Astrocyte (in vitro differentiated cells and primary cell): ENCODE measurements at regions not wholly inside any gene's neighbourhood (a gene's known extent, or its start where the extent isn't known, plus 50 kb on each side); places are given as distances from the start of the nearest gene placed in this dataset.

Experiments
- DNase-seq: peaks from one replicate; pipeline ENCODE4 v3.0.0-alpha.2; 2010; ENCODE audit warnings: low read depth
- FAIRE-seq: peaks from 2 replicates; lab custom pipeline; 2011; peaks lifted over from hg19 to GRCh38; lab: Jason Lieb, UNC
- H2AFZ ChIP-seq: 2 replicates; pipeline ENCODE4 v1.6.0; 2012; ENCODE audit warnings: low read depth, low read length, inconsistent platforms
- H3K27ac ChIP-seq: 2 replicates; pipeline ENCODE4 v1.5.1; 2011; ENCODE audit warnings: low read depth, low read length, inconsistent platforms
- H3K27me3 ChIP-seq: 2 replicates; pipeline ENCODE4 v1.6.0; 2011; ENCODE audit warnings: low read length, inconsistent platforms; ENCODE audit not compliant: insufficient read depth
- H3K36me3 ChIP-seq: 2 replicates; pipeline ENCODE4 v1.5.1; 2011; ENCODE audit warnings: low read length, inconsistent platforms; ENCODE audit not compliant: insufficient read depth
- H3K4me1 ChIP-seq: 2 replicates; pipeline ENCODE4 v1.5.1; 2011; ENCODE audit warnings: low read length, inconsistent platforms; ENCODE audit not compliant: insufficient read depth
- H3K4me2 ChIP-seq: 2 replicates; pipeline ENCODE4 v1.6.0; 2012; ENCODE audit warnings: low read length, inconsistent platforms
- H3K4me3 ChIP-seq: 2 replicates; pipeline ENCODE4 v1.5.1; 2011; ENCODE audit warnings: low read depth, mild to moderate bottlenecking, low read length, inconsistent platforms; ENCODE audit not compliant: insufficient read depth
- H3K79me2 ChIP-seq: 2 replicates; pipeline ENCODE4 v1.6.0; 2012; ENCODE audit warnings: mild to moderate bottlenecking, low read length, inconsistent platforms; ENCODE audit not compliant: insufficient read depth
- H3K9ac ChIP-seq: 2 replicates; pipeline ENCODE4 v1.6.0; 2012; ENCODE audit warnings: mild to moderate bottlenecking, low read length, inconsistent platforms
- H3K9me3 ChIP-seq: 2 replicates; pipeline ENCODE4 v1.5.1; 2012; ENCODE audit warnings: low read depth, mild to moderate bottlenecking, low read length, inconsistent platforms; ENCODE audit not compliant: insufficient read depth
- H4K20me1 ChIP-seq: 2 replicates; pipeline ENCODE4 v1.6.0; 2012; ENCODE audit warnings: low read length, inconsistent platforms; ENCODE audit not compliant: insufficient read depth
- H3K27ac Mint-ChIP-seq: one replicate; pipeline ENCODE4 v1.8.0; 2021; ENCODE audit warnings: mild to moderate bottlenecking, mixed read lengths; ENCODE audit not compliant: unreplicated experiment
- H3K27me3 Mint-ChIP-seq: one replicate; pipeline ENCODE4 v1.8.0; 2021; ENCODE audit warnings: low read depth, mixed read lengths; ENCODE audit not compliant: unreplicated experiment
- H3K36me3 Mint-ChIP-seq: one replicate; pipeline ENCODE4 v1.8.0; 2021; ENCODE audit warnings: low read depth, mixed read lengths; ENCODE audit not compliant: unreplicated experiment
- H3K4me1 Mint-ChIP-seq: one replicate; pipeline ENCODE4 v1.8.0; 2021; ENCODE audit warnings: low read depth, mixed read lengths; ENCODE audit not compliant: unreplicated experiment
- H3K4me3 Mint-ChIP-seq: one replicate; pipeline ENCODE4 v1.8.0; 2021; ENCODE audit warnings: mild to moderate bottlenecking, moderate library complexity, mixed read lengths; ENCODE audit not compliant: unreplicated experiment
- H3K9me3 Mint-ChIP-seq: one replicate; pipeline ENCODE4 v1.8.0; 2021; ENCODE audit warnings: mild to moderate bottlenecking, mixed read lengths; ENCODE audit not compliant: unreplicated experiment
- CTCF ChIP-seq: IDR thresholded peaks from 2 replicates; pipeline ENCODE4 v1.5.1; 2011; ENCODE audit warnings: low read depth, mild to moderate bottlenecking, inconsistent platforms, low read length, moderate library complexity; ENCODE audit not compliant: insufficient read depth
- EZH2 ChIP-seq: IDR thresholded peaks from 2 replicates; pipeline ENCODE4 v1.6.1; 2012; ENCODE audit warnings: mild to moderate bottlenecking, low read length, inconsistent platforms; ENCODE audit not compliant: insufficient read depth

- no peak overlapping the region for H3K9ac ChIP-seq
- H4K20me1 ChIP-seq, result no peaks in the 10 kb centered on the region
- no peaks in the 10 kb centered on the region for H3K4me1 ChIP-seq
- Mint-ChIP-seq H3K36me3 (no peaks in the 10 kb centered on the region), H3K27ac (no peak overlapping the region), H3K9me3 (no peaks in the 10 kb centered on the region), H3K4me1 (peaks cover 2% of the 10 kb centered on the region), H3K4me3 (no peak overlapping the region), H3K27me3 (no peaks in the 10 kb centered on the region)
- FAIRE-seq, result no peak
- no peak overlapping the region for H3K4me2 ChIP-seq
- no peak overlapping the region for H3K27ac ChIP-seq
- H3K27me3 ChIP-seq, result no peaks in the 10 kb centered on the region
- H3K9me3 ChIP-seq, result no peaks in the 10 kb centered on the region
- no peak overlapping the region for H2AFZ ChIP-seq
- no peak overlapping the region for H3K4me3 ChIP-seq
- TF ChIP-seq EZH2 (no peak), CTCF (no peak)
- no peaks in the 10 kb centered on the region for H3K79me2 ChIP-seq
- no peak for DNase-seq
- no peaks in the 10 kb centered on the region for H3K36me3 ChIP-seq
These were observed 1469.0 kb downstream of the PCDH7 start for GRCh38 chr4:32189130-32189529.

GRCh38 chr4:32189788-32190187, 1469.6 kb downstream of the PCDH7 start:
- TF ChIP-seq EZH2 (no peak), CTCF (no peak)
- Mint-ChIP-seq H3K4me3 (no peak overlapping the region), H3K9me3 (no peaks in the 10 kb centered on the region), H3K36me3 (no peaks in the 10 kb centered on the region), H3K27me3 (no peaks in the 10 kb centered on the region), H3K27ac (no peak overlapping the region), H3K4me1 (peaks cover 2% of the 10 kb centered on the region)
- Histone ChIP-seq H3K9me3 (no peaks in the 10 kb centered on the region), H2AFZ (no peak overlapping the region), H3K4me3 (no peak overlapping the region), H3K79me2 (no peaks in the 10 kb centered on the region), H3K4me2 (no peak overlapping the region), H3K36me3 (no peaks in the 10 kb centered on the region), H3K4me1 (no peaks in the 10 kb centered on the region), H4K20me1 (no peaks in the 10 kb centered on the region), H3K27me3 (no peaks in the 10 kb centered on the region), H3K27ac (no peak overlapping the region), H3K9ac (no peak overlapping the region)
- FAIRE-seq (no peak), DNase-seq (no peak)

- H3K27ac Mint-ChIP-seq, result no peak overlapping the region
These were observed 1471.8 kb downstream of the PCDH7 start for GRCh38 chr4:32191961-32192360.

More at GRCh38 chr4:32191961-32192360, 1471.8 kb downstream of the PCDH7 start:
- Histone ChIP-seq H3K9ac (no peak overlapping the region), H3K36me3 (no peaks in the 10 kb centered on the region), H2AFZ (no peak overlapping the region), H3K4me2 (no peak overlapping the region), H3K9me3 (no peaks in the 10 kb centered on the region), H3K27ac (no peak overlapping the region), H3K4me3 (no peak overlapping the region), H3K27me3 (no peaks in the 10 kb centered on the region), H4K20me1 (no peaks in the 10 kb centered on the region), H3K4me1 (no peaks in the 10 kb centered on the region), H3K79me2 (no peaks in the 10 kb centered on the region)
- no peaks in the 10 kb centered on the region for H3K36me3 Mint-ChIP-seq
- TF ChIP-seq EZH2 (no peak), CTCF (no peak)
- DNase-seq (no peak), FAIRE-seq (no peak)
- no peaks in the 10 kb centered on the region for H3K9me3 Mint-ChIP-seq
- peaks cover 2% of the 10 kb centered on the region for H3K4me1 Mint-ChIP-seq
- no peak overlapping the region for H3K4me3 Mint-ChIP-seq
- H3K27me3 Mint-ChIP-seq, result no peaks in the 10 kb centered on the region
